Osteoblast (primary cell): ENCODE measurements at regions not wholly inside any gene's neighbourhood (a gene's known extent, or its start where the extent isn't known, plus 50 kb on each side); places are given as distances from the start of the nearest gene placed in this dataset.

Experiments
- DNase-seq: peaks from one replicate; pipeline ENCODE4 v3.0.0; 2011; ENCODE audit warnings: low spot score, mixed read lengths; ENCODE audit not compliant: insufficient read length; ENCODE audit errors: missing footprints
- H2AFZ ChIP-seq: 2 replicates; pipeline ENCODE4 v1.6.0; 2011; ENCODE audit warnings: mild to moderate bottlenecking, low read length
- H3K27ac ChIP-seq: 2 replicates; pipeline ENCODE4 v1.5.1; 2011; ENCODE audit warnings: mild to moderate bottlenecking, low read depth, low read length, moderate library complexity
- H3K27me3 ChIP-seq: 2 replicates; pipeline ENCODE4 v1.6.0; 2012; ENCODE audit warnings: mild to moderate bottlenecking, control low read depth, inconsistent platforms, low read length, moderate library complexity; ENCODE audit not compliant: insufficient read depth
- H3K36me3 ChIP-seq: 2 replicates; pipeline ENCODE4 v1.5.1; 2011; ENCODE audit warnings: mild to moderate bottlenecking, low read length, control low read depth, moderate library complexity; ENCODE audit not compliant: insufficient read depth
- H3K4me1 ChIP-seq: 2 replicates; pipeline ENCODE4 v1.5.1; 2011; ENCODE audit warnings: mild to moderate bottlenecking, low read length, control low read depth, moderate library complexity; ENCODE audit not compliant: insufficient read depth
- H3K4me2 ChIP-seq: 2 replicates; pipeline ENCODE4 v1.6.0; 2011; ENCODE audit warnings: mild to moderate bottlenecking, low read length; ENCODE audit not compliant: insufficient read depth
- H3K4me3 ChIP-seq: fragments of 200-600 bp; sonication (generic); 3 replicates; pipeline ENCODE4 v1.5.1; 2012; ENCODE audit warnings: mild to moderate bottlenecking, low read length, inconsistent platforms; ENCODE audit not compliant: insufficient read depth
- H3K79me2 ChIP-seq: 2 replicates; pipeline ENCODE4 v1.6.0; 2012; ENCODE audit warnings: mild to moderate bottlenecking, low read length, control low read depth, inconsistent platforms; ENCODE audit not compliant: insufficient read depth
- H3K9me3 ChIP-seq: 2 replicates; pipeline ENCODE4 v1.5.1; 2011; ENCODE audit warnings: low read depth, low read length, control low read depth
- H4K20me1 ChIP-seq: 2 replicates; pipeline ENCODE4 v1.6.0; 2012; ENCODE audit warnings: mild to moderate bottlenecking, low read length, control low read depth; ENCODE audit not compliant: insufficient read depth
- CTCF ChIP-seq: IDR thresholded peaks from 2 replicates; pipeline ENCODE4 v1.5.1; 2011; ENCODE audit warnings: mild to moderate bottlenecking, low read depth, low read length, moderate library complexity; ENCODE audit errors: extremely low read depth

GRCh38 chr9:88216126-88216995 is 78.1 kb upstream of the SPATA31C2 start:
- no peak overlapping the region for H3K4me3 ChIP-seq
- no peaks in the 10 kb centered on the region for H3K4me1 ChIP-seq
- H3K9me3 ChIP-seq = no peaks in the 10 kb centered on the region
- no peaks in the 10 kb centered on the region for H3K36me3 ChIP-seq
- no peaks in the 10 kb centered on the region for H4K20me1 ChIP-seq
- peaks cover 3% of the 10 kb centered on the region for H3K27me3 ChIP-seq
- no peak overlapping the region for H2AFZ ChIP-seq
- H3K4me2 ChIP-seq = no peak overlapping the region
- no peak for TF ChIP-seq CTCF
- H3K27ac ChIP-seq = no peak overlapping the region
- no peaks in the 10 kb centered on the region for H3K79me2 ChIP-seq
- no peak for DNase-seq

DNA sequence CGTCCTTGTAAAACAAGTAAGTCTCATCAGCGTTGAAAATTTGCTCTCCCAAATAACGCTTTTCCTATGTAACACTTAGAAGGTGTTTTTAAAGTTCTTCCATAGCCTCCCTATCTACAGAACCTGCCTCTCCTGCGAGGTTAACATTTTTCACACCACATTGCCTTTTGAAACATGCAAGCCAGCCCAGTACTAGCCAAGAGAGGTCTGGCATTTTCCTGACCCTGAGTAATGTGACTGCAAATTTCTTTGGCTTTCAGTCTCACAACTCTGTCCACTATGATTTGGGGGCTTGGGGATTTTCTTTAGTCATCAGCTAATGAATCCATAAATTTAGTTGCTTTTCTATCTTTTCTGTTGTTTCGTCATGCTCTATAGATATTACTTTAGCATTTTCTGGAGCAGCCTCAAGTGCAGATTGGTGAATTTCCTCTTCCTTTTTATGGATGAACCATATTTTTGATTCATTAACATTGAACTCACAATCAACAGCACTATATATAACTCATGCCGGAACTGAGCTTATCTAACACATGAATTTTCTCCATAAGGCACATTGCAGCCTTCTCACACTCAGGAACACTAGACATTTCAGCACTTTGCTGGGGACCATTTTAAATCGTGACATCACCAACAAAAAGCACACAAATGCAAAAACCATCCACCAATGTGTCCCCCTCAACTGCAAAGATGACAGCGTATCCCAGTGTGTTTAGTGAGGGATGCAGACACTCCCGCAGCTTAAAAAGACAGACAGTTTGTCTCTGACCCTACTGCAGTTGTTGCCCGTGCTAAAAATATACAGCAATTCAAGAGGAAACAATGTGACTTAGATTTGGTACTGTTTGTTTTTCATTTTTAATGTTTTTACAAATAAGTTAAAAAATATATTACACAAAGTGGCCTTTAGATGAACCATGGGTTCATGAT is 77.2 kb upstream of the SPATA31C2 start:
- no peak overlapping the region for H3K4me2 ChIP-seq

GRCh38 chr9:88202321-88202720 is 64.0 kb upstream of the SPATA31C2 start:
- H3K79me2 ChIP-seq = no peaks in the 10 kb centered on the region
- H3K4me3 ChIP-seq = no peak overlapping the region
- DNase-seq = no peak
- H4K20me1 ChIP-seq = no peaks in the 10 kb centered on the region
- H3K27ac ChIP-seq = no peak overlapping the region
- H3K36me3 ChIP-seq = no peaks in the 10 kb centered on the region
- H3K9me3 ChIP-seq = no peaks in the 10 kb centered on the region
- no peaks in the 10 kb centered on the region for H3K27me3 ChIP-seq
- no peak for TF ChIP-seq CTCF
- H2AFZ ChIP-seq = no peak overlapping the region
- no peak overlapping the region for H3K4me2 ChIP-seq
- H3K4me1 ChIP-seq = peaks cover 9% of the 10 kb centered on the region

More for the DNA sequence above, 77.2 kb upstream of the SPATA31C2 start:
- Histone ChIP-seq H4K20me1 (no peaks in the 10 kb centered on the region), H3K4me1 (no peaks in the 10 kb centered on the region), H3K36me3 (no peaks in the 10 kb centered on the region), H3K27ac (no peak overlapping the region), H3K9me3 (no peaks in the 10 kb centered on the region), H3K4me3 (no peak overlapping the region), H3K79me2 (no peaks in the 10 kb centered on the region), H2AFZ (no peak overlapping the region), H3K27me3 (peaks cover 3% of the 10 kb centered on the region)
- no peak for TF ChIP-seq CTCF
- DNase-seq = no peak
